DOHH2 (cell line): ENCODE measurements at regions not wholly inside any gene's neighbourhood (a gene's known extent, or its start where the extent isn't known, plus 50 kb on each side); places are given as distances from the start of the nearest gene placed in this dataset.

Experiments
- EZH2phosphoT487 ChIP-seq: fragments of 200-600 bp; sonication (generic); IDR thresholded peaks from 2 replicates; pipeline ENCODE4 v1.6.1; 2017; ENCODE audit warnings: borderline replicate concordance, mild to moderate bottlenecking, antibody characterized with exemption, low read length, moderate library complexity, mixed read lengths
- TF ChIP-seq, protein P1 (sequence below): fragments of 200-600 bp; sonication (generic); IDR thresholded peaks from one replicate; pipeline ENCODE4 v1.5.1; 2014; ENCODE audit warnings: antibody characterized with exemption, mild to moderate bottlenecking, low read depth, low read length; ENCODE audit not compliant: poor library complexity, severe bottlenecking

DNA sequence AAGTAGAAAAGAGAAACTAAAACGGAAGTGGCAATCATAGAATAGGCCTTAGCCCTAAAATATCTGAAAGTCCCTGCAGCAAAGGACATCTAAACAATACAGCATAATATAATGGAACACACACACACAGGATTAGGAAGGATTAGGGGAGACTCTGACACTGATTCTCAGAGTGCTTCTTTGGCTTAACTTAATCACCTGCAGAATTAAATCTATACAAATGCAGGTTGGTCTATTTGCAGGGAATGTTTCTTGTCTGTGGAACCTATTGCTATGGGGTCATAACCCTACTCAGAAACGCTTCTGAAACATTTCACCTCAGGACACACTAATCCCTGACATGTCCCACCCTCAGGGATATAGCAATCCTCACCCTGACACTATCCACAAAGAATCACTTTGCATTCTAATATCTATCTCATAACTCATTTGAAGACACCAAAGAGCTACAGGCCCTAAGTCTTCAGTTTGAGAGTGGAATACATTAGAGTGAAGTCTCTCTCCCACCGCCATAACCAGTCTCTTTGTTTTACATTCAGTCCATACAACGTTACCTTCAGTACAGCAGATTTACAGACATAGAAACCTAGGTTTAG lies 1041.2 kb downstream of the TUSC7 start:
- no peak for TF ChIP-seq EZH2phosphoT487
- TF ChIP-seq, protein P1, sequence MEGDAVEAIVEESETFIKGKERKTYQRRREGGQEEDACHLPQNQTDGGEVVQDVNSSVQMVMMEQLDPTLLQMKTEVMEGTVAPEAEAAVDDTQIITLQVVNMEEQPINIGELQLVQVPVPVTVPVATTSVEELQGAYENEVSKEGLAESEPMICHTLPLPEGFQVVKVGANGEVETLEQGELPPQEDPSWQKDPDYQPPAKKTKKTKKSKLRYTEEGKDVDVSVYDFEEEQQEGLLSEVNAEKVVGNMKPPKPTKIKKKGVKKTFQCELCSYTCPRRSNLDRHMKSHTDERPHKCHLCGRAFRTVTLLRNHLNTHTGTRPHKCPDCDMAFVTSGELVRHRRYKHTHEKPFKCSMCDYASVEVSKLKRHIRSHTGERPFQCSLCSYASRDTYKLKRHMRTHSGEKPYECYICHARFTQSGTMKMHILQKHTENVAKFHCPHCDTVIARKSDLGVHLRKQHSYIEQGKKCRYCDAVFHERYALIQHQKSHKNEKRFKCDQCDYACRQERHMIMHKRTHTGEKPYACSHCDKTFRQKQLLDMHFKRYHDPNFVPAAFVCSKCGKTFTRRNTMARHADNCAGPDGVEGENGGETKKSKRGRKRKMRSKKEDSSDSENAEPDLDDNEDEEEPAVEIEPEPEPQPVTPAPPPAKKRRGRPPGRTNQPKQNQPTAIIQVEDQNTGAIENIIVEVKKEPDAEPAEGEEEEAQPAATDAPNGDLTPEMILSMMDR: no peak
